ENCODE measurements at regions not wholly inside any gene's neighbourhood (a gene's known extent, or its start where the extent isn't known, plus 50 kb on each side); places are given as distances from the start of the nearest gene placed in this dataset.

- no peaks in the 10 kb centered on the region for H3K4me1 ChIP-seq (ENCODE audit: control insufficient read depth in 2 of 3, insufficient read depth in 2 of 3, low read depth in 1 of 3, low read length in 3 of 3)
- FAIRE-seq, result no peak
- no peaks in the 10 kb centered on the region for H3K9me3 ChIP-seq (ENCODE audit: control insufficient read depth in 2 of 3, insufficient read depth in 1 of 3, low read length in 3 of 3)
- DNase-seq, result peak in 1 of 5 donors; percentile 59
- H3K27ac ChIP-seq (ENCODE audit: low read depth in 2 of 2, low read length in 2 of 2), result no peak overlapping the region
- H3K9ac ChIP-seq (ENCODE audit: low read length in 3 of 3), result no peak overlapping the region
- H3K36me3 ChIP-seq (ENCODE audit: control insufficient read depth in 2 of 3, insufficient read depth in 3 of 3, low read length in 3 of 3), result no peaks in the 10 kb centered on the region
- intact Hi-C loops (cut with DNase I), result no loop called here
- H3K4me3 ChIP-seq (ENCODE audit: low read length in 3 of 3), result no peak overlapping the region
- H3K27me3 ChIP-seq (ENCODE audit: control insufficient read depth, insufficient read depth, low read length), result no peaks in the 10 kb centered on the region
- TF ChIP-seq CTCF (IDR thresholded peaks at IDR 0.05; ENCODE audit: borderline replicate concordance, extremely low read depth, insufficient read depth), result no peak
Observed at GRCh38 chr21:17422931-17423330, 89.9 kb upstream of the CXADR start.

GRCh38 chr21:17427157-17427556, 85.7 kb upstream of the CXADR start:
- no peak for TF ChIP-seq CTCF (IDR thresholded peaks at IDR 0.05; ENCODE audit: borderline replicate concordance, extremely low read depth, insufficient read depth)
- Histone ChIP-seq H3K27me3 (ENCODE audit: control insufficient read depth, insufficient read depth, low read length) (no peaks in the 10 kb centered on the region), H3K4me3 (ENCODE audit: low read length in 3 of 3) (no peak overlapping the region), H3K27ac (ENCODE audit: low read depth in 2 of 2, low read length in 2 of 2) (no peak overlapping the region), H3K9me3 (ENCODE audit: control insufficient read depth in 2 of 3, insufficient read depth in 1 of 3, low read length in 3 of 3) (no peaks in the 10 kb centered on the region), H3K9ac (ENCODE audit: low read length in 3 of 3) (no peak overlapping the region), H3K36me3 (ENCODE audit: control insufficient read depth in 2 of 3, insufficient read depth in 3 of 3, low read length in 3 of 3) (no peaks in the 10 kb centered on the region), H3K4me1 (ENCODE audit: control insufficient read depth in 2 of 3, insufficient read depth in 2 of 3, low read depth in 1 of 3, low read length in 3 of 3) (no peaks in the 10 kb centered on the region)
- FAIRE-seq (no peak), DNase-seq (no peak)
- intact Hi-C loops (cut with DNase I), result no loop called here

- Histone ChIP-seq H3K4me1 (ENCODE audit: control insufficient read depth in 2 of 3, insufficient read depth in 2 of 3, low read depth in 1 of 3, low read length in 3 of 3) (no peaks in the 10 kb centered on the region), H3K36me3 (ENCODE audit: control insufficient read depth in 2 of 3, insufficient read depth in 3 of 3, low read length in 3 of 3) (no peaks in the 10 kb centered on the region), H3K9me3 (ENCODE audit: control insufficient read depth in 2 of 3, insufficient read depth in 1 of 3, low read length in 3 of 3) (no peaks in the 10 kb centered on the region), H3K4me3 (ENCODE audit: low read length in 3 of 3) (no peak overlapping the region), H3K27me3 (ENCODE audit: control insufficient read depth, insufficient read depth, low read length) (no peaks in the 10 kb centered on the region), H3K9ac (ENCODE audit: low read length in 3 of 3) (no peak overlapping the region), H3K27ac (ENCODE audit: low read depth in 2 of 2, low read length in 2 of 2) (no peak overlapping the region)
- FAIRE-seq, result no peak
- DNase-seq, result no peak
- intact Hi-C loops (cut with DNase I), result no loop called here
- no peak for TF ChIP-seq CTCF (IDR thresholded peaks at IDR 0.05; ENCODE audit: borderline replicate concordance, extremely low read depth, insufficient read depth)
Observed at GRCh38 chr21:17427831-17428483, 84.9 kb upstream of the CXADR start.

- no peaks in the 10 kb centered on the region for H3K4me1 ChIP-seq (ENCODE audit: control insufficient read depth in 2 of 3, insufficient read depth in 2 of 3, low read depth in 1 of 3, low read length in 3 of 3)
- H3K4me3 ChIP-seq (ENCODE audit: low read length in 3 of 3), result no peak overlapping the region
- H3K9me3 ChIP-seq (ENCODE audit: control insufficient read depth in 2 of 3, insufficient read depth in 1 of 3, low read length in 3 of 3), result no peaks in the 10 kb centered on the region
- H3K9ac ChIP-seq (ENCODE audit: low read length in 3 of 3), result no peak overlapping the region
- DNase-seq, result no peak
- no peaks in the 10 kb centered on the region for H3K36me3 ChIP-seq (ENCODE audit: control insufficient read depth in 2 of 3, insufficient read depth in 3 of 3, low read length in 3 of 3)
- no peak for TF ChIP-seq CTCF (IDR thresholded peaks at IDR 0.05; ENCODE audit: borderline replicate concordance, extremely low read depth, insufficient read depth)
- intact Hi-C loops (cut with DNase I), result no loop called here
- H3K27me3 ChIP-seq (ENCODE audit: control insufficient read depth, insufficient read depth, low read length), result no peaks in the 10 kb centered on the region
- no peak for FAIRE-seq
- no peak overlapping the region for H3K27ac ChIP-seq (ENCODE audit: low read depth in 2 of 2, low read length in 2 of 2)
Observed at GRCh38 chr21:17428484-17428869, 84.4 kb upstream of the CXADR start.
